ENCODE measurements at regions not wholly inside any gene's neighbourhood (a gene's known extent, or its start where the extent isn't known, plus 50 kb on each side); places are given as distances from the start of the nearest gene placed in this dataset.

DNA sequence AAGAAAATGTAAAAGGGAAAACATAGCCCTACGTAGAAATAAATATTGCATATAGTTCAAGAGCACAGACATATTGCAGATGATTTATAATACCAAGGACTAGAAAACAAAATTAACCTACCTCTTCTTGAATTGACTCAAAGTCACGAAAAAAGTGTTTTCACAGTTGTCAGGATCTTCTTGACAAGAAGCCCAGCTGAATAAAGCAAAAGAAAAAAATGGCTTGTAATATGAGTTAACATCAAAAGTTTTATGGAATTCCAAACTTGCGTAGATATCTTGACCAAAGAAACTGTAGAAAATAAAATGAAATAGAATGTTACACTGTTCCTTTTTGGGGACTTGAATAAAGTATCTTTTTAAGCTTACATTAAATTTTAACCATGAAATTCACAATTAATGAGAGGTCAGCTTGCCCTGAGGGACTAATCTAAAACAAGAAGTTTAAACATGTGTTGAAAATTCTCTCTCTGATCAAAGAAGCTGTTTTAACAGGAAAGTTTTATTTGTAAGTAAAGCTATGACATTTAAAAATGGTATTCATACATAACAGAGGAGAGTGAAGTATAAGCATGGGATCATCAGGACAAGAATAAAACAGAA lies 133.1 kb upstream of the SEMA3C start:
- Histone ChIP-seq H3K4me3 (ENCODE audit: low read depth in 1 of 3, low read length in 3 of 3) (no peak overlapping the region), H3K9ac (ENCODE audit: low read depth in 1 of 2, low read length in 2 of 2) (no peak overlapping the region), H3K4me1 (ENCODE audit: control insufficient read depth in 4 of 4, insufficient read depth in 4 of 4, low read length in 3 of 4) (no peaks in the 10 kb centered on the region), H3K36me3 (ENCODE audit: control insufficient read depth in 4 of 4, insufficient read depth in 3 of 4, low read depth in 1 of 4, low read length in 3 of 4) (no peaks in the 10 kb centered on the region), H3K27me3 (ENCODE audit: control insufficient read depth in 4 of 4, insufficient read depth in 4 of 4, low read length in 3 of 4) (no peaks in the 10 kb centered on the region), H3K9me3 (ENCODE audit: control insufficient read depth in 4 of 4, low read length in 3 of 4) (peaks cover 0 to 1% (median 0%) of the 10 kb centered on the region in 4 donors), H3K27ac (ENCODE audit: low read depth in 1 of 2, low read length in 2 of 2) (no peak overlapping the region)
- DNase-seq (ENCODE audit: low spot score), result no peak
- WGBS, result 63% methylated on average over 3 of the region's 3 CpGs
- TF ChIP-seq RXRA (IDR thresholded peaks at IDR 0.05) (no peak), FOXA2 (IDR thresholded peaks at IDR 0.05) (no peak), GABPA (IDR thresholded peaks at IDR 0.05 in 1 of 2, conservative IDR thresholded peaks at IDR 0.05 in 1 of 2) (no peak), HNF4G (IDR thresholded peaks at IDR 0.05) (no peak), FOXA1 (IDR thresholded peaks at IDR 0.05) (no peak), SP1 (IDR thresholded peaks at IDR 0.05) (no peak), RAD21 (IDR thresholded peaks at IDR 0.05) (no peak), TAF1 (conservative IDR thresholded peaks at IDR 0.05) (no peak), ATF3 (IDR thresholded peaks at IDR 0.05) (no peak), YY1 (IDR thresholded peaks at IDR 0.05) (no peak), MAX (IDR thresholded peaks at IDR 0.05) (no peak), REST (IDR thresholded peaks at IDR 0.05) (no peak), ZBTB33 (IDR thresholded peaks at IDR 0.05) (no peak), JUND (IDR thresholded peaks at IDR 0.05) (no peak), HNF4A (conservative IDR thresholded peaks at IDR 0.05) (no peak)
- TF ChIP-seq, protein P1, sequence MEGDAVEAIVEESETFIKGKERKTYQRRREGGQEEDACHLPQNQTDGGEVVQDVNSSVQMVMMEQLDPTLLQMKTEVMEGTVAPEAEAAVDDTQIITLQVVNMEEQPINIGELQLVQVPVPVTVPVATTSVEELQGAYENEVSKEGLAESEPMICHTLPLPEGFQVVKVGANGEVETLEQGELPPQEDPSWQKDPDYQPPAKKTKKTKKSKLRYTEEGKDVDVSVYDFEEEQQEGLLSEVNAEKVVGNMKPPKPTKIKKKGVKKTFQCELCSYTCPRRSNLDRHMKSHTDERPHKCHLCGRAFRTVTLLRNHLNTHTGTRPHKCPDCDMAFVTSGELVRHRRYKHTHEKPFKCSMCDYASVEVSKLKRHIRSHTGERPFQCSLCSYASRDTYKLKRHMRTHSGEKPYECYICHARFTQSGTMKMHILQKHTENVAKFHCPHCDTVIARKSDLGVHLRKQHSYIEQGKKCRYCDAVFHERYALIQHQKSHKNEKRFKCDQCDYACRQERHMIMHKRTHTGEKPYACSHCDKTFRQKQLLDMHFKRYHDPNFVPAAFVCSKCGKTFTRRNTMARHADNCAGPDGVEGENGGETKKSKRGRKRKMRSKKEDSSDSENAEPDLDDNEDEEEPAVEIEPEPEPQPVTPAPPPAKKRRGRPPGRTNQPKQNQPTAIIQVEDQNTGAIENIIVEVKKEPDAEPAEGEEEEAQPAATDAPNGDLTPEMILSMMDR (IDR thresholded peaks at IDR 0.05; ENCODE audit: low read depth, low read length, missing input control), result no peak
